D721Med (cell line): ENCODE measurements at regions not wholly inside any gene's neighbourhood (a gene's known extent, or its start where the extent isn't known, plus 50 kb on each side); places are given as distances from the start of the nearest gene placed in this dataset.
A peak's percentile ranks its signal among the peaks of the same experiment; 100 is the strongest.

Experiments
- DNase-seq: peaks from one replicate; pipeline ENCODE4 v3.0.0; 2011; ENCODE audit warnings: low spot score; ENCODE audit not compliant: insufficient read length
- FAIRE-seq: peaks from 2 replicates; lab custom pipeline; 2011; peaks lifted over from hg19 to GRCh38; lab: Jason Lieb, UNC
- CTCF ChIP-seq: IDR thresholded peaks from 2 replicates; pipeline ENCODE4 v1.5.1; 2012; ENCODE audit warnings: mild to moderate bottlenecking, control low read depth; ENCODE audit not compliant: insufficient read depth; ENCODE audit errors: missing control alignments

DNA sequence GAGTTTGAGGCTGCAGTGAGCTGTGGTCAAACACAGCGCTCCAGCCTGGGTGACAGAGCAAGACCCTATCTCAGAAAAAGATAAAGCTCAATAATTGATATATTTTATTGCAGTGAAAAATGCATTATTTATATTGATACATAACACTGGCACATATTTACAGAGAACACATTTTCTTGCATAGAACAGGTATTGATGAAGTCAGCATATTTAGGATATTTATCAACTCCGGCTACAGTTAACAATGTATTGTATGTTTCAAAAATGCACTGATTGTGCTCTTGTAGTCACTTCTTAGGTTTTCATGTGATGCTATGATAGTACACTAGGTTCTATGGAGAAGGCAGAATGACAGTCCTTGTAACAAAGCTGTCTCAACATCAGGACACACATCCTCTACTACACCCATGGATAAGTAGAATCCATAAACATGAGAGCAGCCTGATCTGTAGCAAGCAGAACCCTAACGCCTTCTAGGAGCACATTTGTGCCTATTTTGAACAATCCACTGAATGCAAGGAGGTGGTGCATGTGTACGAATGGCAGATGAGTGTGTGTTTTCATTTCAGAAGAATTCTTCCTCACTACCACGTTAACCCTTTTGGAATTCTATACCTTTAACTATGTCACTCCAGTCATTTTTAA lies 586.1 kb upstream of the CELF2 start:
- no peak for TF ChIP-seq CTCF
- peak; percentile 44 for FAIRE-seq

GRCh38 chr10:10432296-10433035 lies 585.2 kb upstream of the CELF2 start:
- no peak for FAIRE-seq
- DNase-seq, result no peak
- TF ChIP-seq CTCF, result no peak

More for the DNA sequence above, 586.1 kb upstream of the CELF2 start:
- DNase-seq, result no peak

DNA sequence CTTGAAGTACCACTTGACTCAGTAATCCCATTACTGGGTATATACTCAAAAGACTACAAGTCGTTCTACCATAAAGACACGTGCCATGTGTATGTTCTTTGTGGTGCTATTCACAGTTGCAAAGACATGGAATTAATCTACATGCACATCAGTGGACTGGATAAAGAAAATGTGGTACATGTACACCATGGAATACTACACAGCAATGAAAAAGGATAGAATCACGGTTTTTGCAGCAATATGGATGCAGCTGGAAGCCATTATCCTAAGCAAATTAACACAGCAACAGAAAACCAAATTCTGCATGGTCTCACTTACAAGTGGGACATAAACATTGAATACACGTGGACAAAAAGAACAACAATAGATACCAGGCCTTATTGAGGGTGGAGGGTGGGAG lies 583.4 kb upstream of the CELF2 start:
- no peak for TF ChIP-seq CTCF
- FAIRE-seq, result no peak
- no peak for DNase-seq

- no peak for FAIRE-seq
- no peak for DNase-seq
- TF ChIP-seq CTCF, result no peak
Observed at GRCh38 chr10:10437886-10438285, 579.8 kb upstream of the CELF2 start.

DNA sequence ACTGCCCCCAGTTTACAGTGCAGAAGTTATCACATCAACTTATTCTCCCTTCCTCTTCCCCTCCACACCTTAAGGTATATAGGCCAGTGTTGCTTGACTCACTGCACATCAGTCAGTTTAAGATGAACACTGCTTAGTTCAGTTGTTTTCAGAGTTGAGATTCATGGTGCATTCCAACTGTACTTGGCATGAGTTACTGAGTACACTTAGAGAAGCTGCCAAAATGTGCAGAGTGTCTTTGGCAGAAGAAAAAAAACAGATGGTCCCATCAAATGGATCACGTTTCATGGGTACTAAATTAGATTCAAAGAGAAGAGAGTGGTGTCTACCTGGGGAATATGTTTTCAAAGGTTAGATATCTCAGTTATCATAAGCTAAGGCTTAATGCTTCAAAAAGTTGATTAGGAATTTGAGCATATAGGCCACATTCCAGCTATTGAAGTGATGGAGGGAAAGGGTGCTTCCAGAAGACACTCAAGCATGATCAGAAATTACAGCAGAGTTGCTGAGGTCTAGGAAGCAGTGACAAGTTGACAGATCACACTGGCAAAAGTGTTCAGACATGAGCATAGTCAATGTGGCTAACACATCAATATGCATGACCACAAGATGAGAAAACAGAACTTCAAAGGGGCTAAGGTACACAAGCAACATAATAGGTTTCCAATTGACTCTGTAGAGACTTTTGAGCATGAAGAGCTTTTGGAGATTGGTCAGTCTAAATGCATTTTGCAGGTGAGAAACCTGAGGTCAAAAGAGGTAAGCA lies 579.2 kb upstream of the CELF2 start:
- FAIRE-seq (no peak), DNase-seq (no peak)
- no peak for TF ChIP-seq CTCF

DNA sequence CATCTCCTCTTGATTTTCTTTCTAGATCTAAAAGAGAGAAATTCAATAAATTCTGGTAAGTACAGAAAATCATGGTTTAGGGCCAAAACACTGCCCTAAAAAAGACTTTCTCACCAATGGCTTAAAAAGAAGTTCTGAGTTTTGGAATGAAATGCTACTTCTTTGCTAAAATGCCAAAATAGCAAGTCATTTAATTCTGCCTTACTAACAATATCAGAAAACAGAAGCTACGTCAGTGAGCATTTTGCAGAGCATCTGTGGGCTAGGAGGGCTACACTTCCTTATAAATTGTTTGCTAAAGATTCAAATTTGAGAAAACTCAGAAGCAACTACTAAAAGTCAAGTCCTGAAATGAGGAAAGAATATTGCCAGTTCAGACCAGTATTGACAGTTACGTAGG lies 560.8 kb upstream of the CELF2 start:
- FAIRE-seq, result no peak

More for the DNA sequence above, 560.8 kb upstream of the CELF2 start:
- TF ChIP-seq CTCF, result no peak
- no peak for DNase-seq
